ENCODE measurements at regions not wholly inside any gene's neighbourhood (a gene's known extent, or its start where the extent isn't known, plus 50 kb on each side); places are given as distances from the start of the nearest gene placed in this dataset.
"Not testable (repeated sequence)": the region's sequence is repeated elsewhere in the genome, so short reads cannot be mapped to it uniquely, and the experiment has no call there.

DNA sequence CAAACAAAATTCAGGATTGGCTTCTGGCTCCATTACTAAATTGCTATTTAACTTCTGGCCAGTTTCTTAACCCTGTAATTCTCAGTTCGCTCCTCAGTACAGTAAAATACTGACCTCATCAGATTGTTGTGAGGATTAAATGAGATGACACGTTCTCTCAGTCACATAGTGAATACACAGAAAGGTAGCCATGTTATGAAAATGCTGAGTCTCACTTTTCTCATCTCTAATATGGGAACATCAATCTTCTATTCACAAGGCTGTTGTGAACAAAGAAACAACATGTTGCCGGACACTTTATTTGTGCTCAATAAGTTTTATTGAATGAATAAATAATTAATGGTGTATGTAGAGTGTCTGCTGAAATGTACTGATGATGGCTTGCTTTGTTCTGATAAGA, 924.5 kb upstream of the GOT2 start:
- no peak for FAIRE-seq
- DNase-seq (ENCODE audit: insufficient read length) = no peak
- TF ChIP-seq POLR2AphosphoS5 (IDR thresholded peaks at IDR 0.05; ENCODE audit: low read depth, low read length) = no peak
- no peak for TF ChIP-seq POLR2A (IDR thresholded peaks at IDR 0.05; ENCODE audit: low read depth, low read length)
- no peak for TF ChIP-seq TAF1 (IDR thresholded peaks at IDR 0.05; ENCODE audit: borderline replicate concordance, low read depth, low read length)

DNA sequence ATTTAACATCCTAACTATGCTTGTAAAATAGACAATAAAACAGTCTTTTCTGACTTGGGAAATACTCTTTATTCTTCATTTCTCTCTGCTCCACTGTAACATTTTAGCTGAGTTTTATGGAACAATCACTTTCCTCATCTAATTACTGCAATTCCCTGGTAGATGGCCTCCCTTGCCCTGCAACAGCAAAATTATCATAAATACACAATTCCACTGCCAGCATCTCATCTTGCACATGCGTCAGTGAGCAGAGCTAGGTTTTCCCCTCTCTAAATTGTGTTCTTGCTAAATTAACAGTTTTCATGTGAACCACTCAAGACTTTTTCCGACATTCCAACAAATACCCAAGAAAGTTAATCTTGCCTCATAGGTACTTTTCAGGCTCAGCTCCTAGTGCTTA, 920.9 kb upstream of the GOT2 start:
- FAIRE-seq = no peak
- no peak for DNase-seq (ENCODE audit: insufficient read length)
- TF ChIP-seq POLR2AphosphoS5 (IDR thresholded peaks at IDR 0.05; ENCODE audit: low read depth, low read length) = no peak
- TF ChIP-seq TAF1 (IDR thresholded peaks at IDR 0.05; ENCODE audit: borderline replicate concordance, low read depth, low read length) = no peak
- TF ChIP-seq POLR2A (IDR thresholded peaks at IDR 0.05; ENCODE audit: low read depth, low read length) = no peak

DNA sequence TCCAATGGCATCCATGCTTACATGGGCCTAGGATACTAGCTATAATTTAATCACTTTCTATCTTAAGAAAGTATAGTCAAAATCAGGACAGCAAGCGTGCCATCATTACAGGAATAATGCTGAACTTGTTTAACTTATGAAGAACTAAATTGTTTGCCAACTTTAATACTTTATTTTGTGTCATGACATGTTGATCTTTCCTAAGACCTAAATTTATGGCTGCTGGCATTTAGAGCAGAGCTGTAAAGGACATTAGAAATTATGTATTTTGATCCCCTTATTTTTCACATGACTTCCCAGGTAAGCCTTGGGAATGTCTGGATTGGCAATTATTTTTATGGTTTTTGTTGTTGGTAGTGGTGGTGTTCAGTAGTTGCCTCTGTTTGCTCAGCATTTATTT, 920.3 kb upstream of the GOT2 start:
- FAIRE-seq (no peak), DNase-seq (ENCODE audit: insufficient read length) (no peak)
- no peak for TF ChIP-seq TAF1 (IDR thresholded peaks at IDR 0.05; ENCODE audit: borderline replicate concordance, low read depth, low read length)
- no peak for TF ChIP-seq POLR2A (IDR thresholded peaks at IDR 0.05; ENCODE audit: low read depth, low read length)
- no peak for TF ChIP-seq POLR2AphosphoS5 (IDR thresholded peaks at IDR 0.05; ENCODE audit: low read depth, low read length)

DNA sequence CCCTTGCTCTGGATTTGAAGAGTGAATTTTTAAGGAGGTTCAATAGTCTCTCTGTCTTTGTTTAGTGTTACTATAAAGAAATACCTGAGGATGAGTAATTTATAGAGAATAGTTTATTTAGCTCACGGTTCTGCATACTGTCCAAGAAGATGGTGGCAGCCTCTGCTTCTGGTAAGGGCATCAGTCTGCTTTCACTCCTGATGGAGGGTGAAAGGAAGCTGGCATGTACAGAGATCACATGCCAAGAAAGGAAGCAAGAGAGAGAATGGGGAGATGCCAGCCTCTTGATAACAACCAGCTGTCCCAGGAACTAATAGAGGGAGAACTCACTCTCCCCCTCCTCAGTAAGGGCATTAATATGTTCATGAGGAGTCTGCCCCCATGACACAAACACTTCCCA, 917.5 kb upstream of the GOT2 start:
- DNase-seq (ENCODE audit: insufficient read length) (no peak), FAIRE-seq (no peak)
- TF ChIP-seq POLR2A (IDR thresholded peaks at IDR 0.05; ENCODE audit: low read depth, low read length) (no peak), TAF1 (IDR thresholded peaks at IDR 0.05; ENCODE audit: borderline replicate concordance, low read depth, low read length) (no peak), POLR2AphosphoS5 (IDR thresholded peaks at IDR 0.05; ENCODE audit: low read depth, low read length) (no peak)

DNA sequence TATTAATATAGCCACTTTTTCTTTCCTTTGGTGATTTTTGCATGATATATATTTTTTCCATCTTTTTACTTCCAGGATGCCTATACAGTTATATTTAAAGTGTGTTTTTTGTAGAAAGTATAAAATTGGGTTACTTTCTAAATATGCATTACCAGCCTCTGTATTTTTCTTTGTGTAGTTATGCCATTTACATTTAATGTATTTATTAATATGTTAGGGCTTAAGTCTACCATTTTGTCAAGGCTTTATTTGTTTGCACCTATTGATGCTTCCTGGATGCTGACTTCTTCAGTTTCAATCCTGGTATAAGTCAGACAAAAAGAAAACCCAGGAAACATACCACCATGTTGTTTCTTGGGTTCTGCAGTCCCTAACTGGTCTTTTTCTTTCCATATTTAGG, 911.1 kb upstream of the GOT2 start:
- no peak for TF ChIP-seq POLR2AphosphoS5 (IDR thresholded peaks at IDR 0.05; ENCODE audit: low read depth, low read length)
- TF ChIP-seq POLR2A (IDR thresholded peaks at IDR 0.05; ENCODE audit: low read depth, low read length) = no peak
- TF ChIP-seq TAF1 (IDR thresholded peaks at IDR 0.05; ENCODE audit: borderline replicate concordance, low read depth, low read length) = no peak
- DNase-seq (ENCODE audit: insufficient read length) = no peak
- no peak for FAIRE-seq

DNA sequence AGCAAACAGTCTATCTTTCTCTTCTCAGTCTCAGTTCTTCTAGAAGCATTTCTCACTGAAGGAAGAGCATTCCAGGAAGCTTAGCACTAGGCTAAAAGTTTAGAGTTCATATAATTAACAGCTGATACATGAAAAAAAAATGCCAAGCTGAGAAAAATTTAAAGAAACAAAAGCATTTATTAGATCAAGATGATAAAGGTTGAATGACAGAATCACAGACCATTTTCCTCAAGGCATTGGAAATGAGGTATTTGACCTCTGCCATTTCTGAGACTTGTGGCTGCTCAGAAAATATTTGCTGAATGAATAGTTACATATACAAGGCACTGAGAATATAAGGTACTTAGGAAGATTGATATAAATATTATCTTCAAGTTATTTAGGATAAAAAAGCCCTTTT, 901.6 kb upstream of the GOT2 start:
- TF ChIP-seq TAF1 (IDR thresholded peaks at IDR 0.05; ENCODE audit: borderline replicate concordance, low read depth, low read length) (no peak), POLR2A (IDR thresholded peaks at IDR 0.05; ENCODE audit: low read depth, low read length) (no peak), POLR2AphosphoS5 (IDR thresholded peaks at IDR 0.05; ENCODE audit: low read depth, low read length) (no peak)
- no peak for FAIRE-seq
- DNase-seq (ENCODE audit: insufficient read length) = no peak

DNA sequence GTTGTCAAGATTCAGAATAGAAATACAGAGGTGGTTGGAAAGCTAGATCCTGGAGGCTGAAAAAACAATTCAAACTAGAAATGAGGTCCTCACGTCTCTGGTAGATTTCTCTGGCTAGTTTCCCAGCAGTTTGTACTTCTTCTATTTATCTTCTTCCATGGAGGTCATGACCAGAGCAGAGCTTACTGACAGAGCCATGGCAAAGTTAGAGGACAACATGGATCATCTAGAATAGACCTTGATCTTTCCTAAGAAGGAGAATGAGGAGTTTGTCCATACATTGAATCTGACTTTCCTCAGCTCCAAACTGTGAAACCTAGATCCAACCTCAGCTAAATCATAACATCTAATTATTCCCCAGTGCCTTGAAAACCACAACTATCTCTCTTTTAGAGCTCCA, 900.8 kb upstream of the GOT2 start:
- TF ChIP-seq POLR2A (IDR thresholded peaks at IDR 0.05; ENCODE audit: low read depth, low read length) (no peak), POLR2AphosphoS5 (IDR thresholded peaks at IDR 0.05; ENCODE audit: low read depth, low read length) (no peak), TAF1 (IDR thresholded peaks at IDR 0.05; ENCODE audit: borderline replicate concordance, low read depth, low read length) (no peak)
- no peak for FAIRE-seq

DNA sequence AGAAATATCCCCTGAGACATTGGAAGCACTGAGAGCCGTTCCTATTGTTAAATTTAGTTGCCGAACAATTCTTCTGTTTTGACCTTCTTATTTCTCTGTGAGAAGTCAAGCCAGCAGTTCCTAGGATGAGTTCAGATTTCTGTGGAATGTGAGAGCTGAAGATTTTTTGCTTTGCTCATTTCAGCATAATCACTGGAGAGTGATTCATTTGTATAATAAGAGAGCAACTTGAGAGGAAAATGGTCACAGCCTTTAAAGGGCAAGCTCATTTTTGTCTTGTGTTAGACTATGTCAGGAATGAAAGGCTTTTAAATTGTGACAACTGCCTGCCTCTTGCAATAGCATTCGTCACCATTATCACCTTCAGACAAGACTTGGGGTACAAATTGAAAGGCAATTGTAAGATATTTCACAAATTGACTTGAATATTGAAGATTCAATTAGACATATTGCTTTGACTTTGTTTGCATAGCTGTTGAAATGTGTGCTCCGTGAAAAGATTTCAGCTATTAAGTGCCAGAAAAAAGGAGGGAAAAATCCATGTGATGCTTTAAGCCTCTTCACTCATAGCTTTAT, 900.0 kb upstream of the GOT2 start:
- FAIRE-seq (no peak), DNase-seq (ENCODE audit: insufficient read length) (no peak)
- TF ChIP-seq TAF1 (IDR thresholded peaks at IDR 0.05; ENCODE audit: borderline replicate concordance, low read depth, low read length) = no peak
- no peak for TF ChIP-seq POLR2A (IDR thresholded peaks at IDR 0.05; ENCODE audit: low read depth, low read length)
- TF ChIP-seq POLR2AphosphoS5 (IDR thresholded peaks at IDR 0.05; ENCODE audit: low read depth, low read length) = no peak

More for the DNA sequence above, 900.8 kb upstream of the GOT2 start:
- no peak for DNase-seq (ENCODE audit: insufficient read length)

DNA sequence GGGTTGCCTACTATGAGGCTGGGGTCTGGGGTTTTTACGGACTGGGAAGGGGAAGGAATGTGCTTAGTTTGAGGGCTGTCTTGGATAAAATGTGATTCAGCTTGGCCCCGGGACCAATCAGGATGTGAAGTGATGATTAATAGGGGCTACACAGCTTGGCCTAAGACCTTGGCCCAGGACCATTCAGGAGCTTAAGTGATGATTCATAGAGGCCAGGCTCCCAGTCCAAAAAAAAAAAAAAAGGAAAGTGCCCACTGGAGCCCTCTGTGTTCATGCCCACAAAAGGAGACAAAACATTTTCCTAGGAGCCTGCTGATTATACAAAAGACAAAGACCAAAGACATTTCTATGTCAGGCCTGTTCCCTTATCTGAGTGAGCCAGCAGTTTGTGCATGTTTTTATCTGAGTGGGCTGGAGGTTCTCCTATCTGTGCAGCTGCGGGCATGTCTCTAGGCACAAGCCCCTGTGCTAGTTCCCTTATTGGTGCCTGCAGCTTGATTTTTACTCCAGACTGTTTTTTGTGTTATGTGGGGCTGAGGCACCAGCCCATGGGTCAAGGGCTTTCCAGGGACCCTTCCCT, 898.2 kb upstream of the GOT2 start:
- FAIRE-seq = no peak
- TF ChIP-seq POLR2A (IDR thresholded peaks at IDR 0.05; ENCODE audit: low read depth, low read length) = no peak
- TF ChIP-seq TAF1 (IDR thresholded peaks at IDR 0.05; ENCODE audit: borderline replicate concordance, low read depth, low read length) = no peak
- TF ChIP-seq POLR2AphosphoS5 (IDR thresholded peaks at IDR 0.05; ENCODE audit: low read depth, low read length) = no peak
- no peak for DNase-seq (ENCODE audit: insufficient read length)

DNA sequence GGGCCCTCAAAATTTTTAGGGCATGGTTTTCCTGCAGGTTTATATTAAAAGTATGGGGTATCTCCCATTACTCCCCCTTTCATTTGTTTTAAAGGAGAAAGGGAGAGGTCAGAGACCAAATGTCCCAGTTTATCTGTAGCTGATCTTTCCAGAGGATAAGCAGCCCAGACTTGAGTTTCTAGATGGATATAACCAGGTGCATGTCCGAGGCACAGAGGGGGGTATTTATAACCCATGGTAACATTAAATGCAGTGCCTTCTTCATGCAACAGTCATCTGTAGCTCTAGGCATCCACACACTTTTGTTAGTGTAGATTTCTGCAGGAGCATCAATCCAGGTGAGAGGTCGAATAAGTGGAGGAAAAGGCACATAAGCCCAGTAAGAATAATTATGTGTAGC, 890.3 kb upstream of the GOT2 start:
- FAIRE-seq = not testable (repeated sequence)

DNA sequence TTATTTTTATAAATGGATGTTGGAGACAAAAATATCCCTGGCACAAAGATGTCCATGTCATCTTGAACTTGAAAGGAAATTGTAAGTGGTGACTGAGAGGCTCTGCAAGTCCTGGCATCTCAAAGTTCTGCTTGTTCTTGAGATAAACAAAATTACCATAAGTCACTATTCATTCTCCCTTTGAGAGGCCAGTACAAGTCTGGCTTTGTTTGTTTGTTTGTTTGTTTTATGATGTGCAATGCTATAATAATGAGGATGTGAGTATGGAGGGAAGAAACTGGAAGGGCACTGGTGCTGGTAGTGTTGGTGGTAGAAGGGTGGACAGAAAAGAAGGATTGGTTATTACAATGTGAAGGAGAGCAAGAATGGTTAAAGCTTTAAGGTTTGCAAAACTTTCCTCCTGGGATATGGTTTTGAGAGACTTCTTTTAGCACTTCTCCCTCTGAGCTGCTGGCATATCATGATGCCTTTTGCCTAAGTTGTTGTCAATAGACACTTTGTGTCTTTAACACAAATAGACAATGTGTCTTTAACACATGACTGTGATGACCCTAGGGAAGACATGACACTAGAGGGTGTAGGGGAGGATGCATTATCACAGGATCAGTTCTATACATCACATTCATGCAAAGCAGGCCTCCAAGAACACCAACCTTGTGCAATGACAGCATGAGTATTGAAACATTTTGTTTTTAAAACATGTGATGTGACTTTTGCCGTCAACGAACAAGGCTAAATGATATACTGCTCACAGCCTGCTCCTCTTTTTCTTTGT, 880.5 kb upstream of the GOT2 start:
- no peak for DNase-seq (ENCODE audit: insufficient read length)
- TF ChIP-seq POLR2AphosphoS5 (IDR thresholded peaks at IDR 0.05; ENCODE audit: low read depth, low read length) = no peak
- no peak for TF ChIP-seq TAF1 (IDR thresholded peaks at IDR 0.05; ENCODE audit: borderline replicate concordance, low read depth, low read length)
- TF ChIP-seq POLR2A (IDR thresholded peaks at IDR 0.05; ENCODE audit: low read depth, low read length) = no peak
- FAIRE-seq = no peak

More for the DNA sequence above, 890.3 kb upstream of the GOT2 start:
- DNase-seq (ENCODE audit: insufficient read length) = not testable (repeated sequence)

DNA sequence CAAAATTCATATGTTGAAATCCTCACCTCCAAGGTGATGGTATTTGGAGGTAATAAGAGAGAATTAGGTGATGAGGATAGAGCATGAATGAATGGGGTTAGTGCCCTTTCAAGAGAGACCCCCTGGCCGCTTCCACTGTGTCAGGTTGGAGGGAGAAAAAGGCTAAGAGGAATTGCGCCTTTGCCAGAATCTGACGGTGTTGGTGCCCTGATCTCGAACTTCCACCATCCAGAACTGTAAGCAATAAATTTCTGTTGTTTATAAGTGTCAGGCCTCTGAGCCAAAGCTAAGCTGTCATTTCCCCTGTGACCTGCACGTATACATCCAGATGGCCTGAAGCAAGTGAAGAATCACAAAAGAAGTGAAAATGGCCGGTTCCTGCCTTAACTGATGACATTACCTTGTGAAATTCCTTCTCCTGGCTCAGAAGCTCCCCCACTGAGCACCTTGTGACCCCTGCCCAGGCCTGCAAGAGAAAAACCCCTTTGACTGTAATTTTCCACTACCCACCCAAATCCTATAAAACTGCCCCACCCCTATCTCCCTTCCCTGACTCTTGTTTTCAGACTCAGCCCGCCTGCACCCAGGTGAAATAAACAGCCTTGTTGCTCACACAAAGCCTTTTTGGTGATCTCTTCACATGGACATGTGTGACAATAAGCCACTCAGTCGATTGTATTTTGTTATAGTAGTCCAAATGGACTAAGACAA, 878.9 kb upstream of the GOT2 start:
- FAIRE-seq; DNase-seq (ENCODE audit: insufficient read length): not testable (repeated sequence)

Measured in GM12892 (cell line).